DND-41 (cell line): ENCODE measurements at regions not wholly inside any gene's neighbourhood (a gene's known extent, or its start where the extent isn't known, plus 50 kb on each side); places are given as distances from the start of the nearest gene placed in this dataset.

Experiments used
- ATAC-seq: fragments of 200-7000 bp; cut with Tn5 transposase; 3 replicates; pipeline ENCODE4 v1.9.1; 2021; ENCODE audit warnings: low read depth; ENCODE audit not compliant: insufficient read depth
- DNase-seq: peaks from one replicate; pipeline ENCODE4 v3.0.0-alpha.2; 2020
- H2AFZ ChIP-seq: 2 replicates; pipeline ENCODE4 v1.6.0; 2012; ENCODE audit warnings: low read depth, low read length
- H3K27ac ChIP-seq: 2 replicates; pipeline ENCODE4 v1.5.1; 2012; ENCODE audit warnings: low read length, inconsistent platforms
- H3K27me3 ChIP-seq: fragments of 200-600 bp; sonication (generic); 2 replicates; pipeline ENCODE4 v1.6.0; 2012; ENCODE audit warnings: low read length, mild to moderate bottlenecking, inconsistent platforms; ENCODE audit not compliant: insufficient read depth, poor library complexity
- H3K36me3 ChIP-seq: 2 replicates; pipeline ENCODE4 v1.5.1; 2012; ENCODE audit warnings: low read length, inconsistent platforms; ENCODE audit not compliant: insufficient read depth
- H3K4me1 ChIP-seq: 2 replicates; pipeline ENCODE4 v1.5.1; 2012; ENCODE audit warnings: mild to moderate bottlenecking, low read length; ENCODE audit not compliant: insufficient read depth
- H3K4me2 ChIP-seq: 2 replicates; pipeline ENCODE4 v1.6.0; 2012; ENCODE audit warnings: mild to moderate bottlenecking, moderate library complexity, low read length, inconsistent platforms; ENCODE audit not compliant: insufficient read depth
- H3K4me3 ChIP-seq, 2 experiments: fragments of 200-600 bp in 1 of 2; shearing (Covaris generic) in 1 of 2; 2 replicates each; pipeline ENCODE4 v1.5.1; 2012 to 2016; ENCODE audit warnings: inconsistent platforms in 2 of 2, low read length in 2 of 2, mild to moderate bottlenecking in 2 of 2, low read depth in 1 of 2, moderate library complexity in 1 of 2
- H3K79me2 ChIP-seq: 2 replicates; pipeline ENCODE4 v1.6.0; 2012; ENCODE audit warnings: low read length, inconsistent platforms; ENCODE audit not compliant: insufficient read depth
- H3K9ac ChIP-seq: 2 replicates; pipeline ENCODE4 v1.6.0; 2012; ENCODE audit warnings: low read depth, mild to moderate bottlenecking, inconsistent platforms, low read length, moderate library complexity
- H3K9me3 ChIP-seq: 2 replicates; pipeline ENCODE4 v1.5.1; 2012; ENCODE audit warnings: low read length, moderate library complexity, mild to moderate bottlenecking, inconsistent platforms; ENCODE audit not compliant: insufficient read depth, severe bottlenecking
- H4K20me1 ChIP-seq: 2 replicates; pipeline ENCODE4 v1.6.0; 2012; ENCODE audit warnings: low read length; ENCODE audit not compliant: insufficient read depth
- EZH2 ChIP-seq: IDR thresholded peaks from 3 replicates; pipeline ENCODE4 v1.6.1; 2012; ENCODE audit warnings: borderline replicate concordance, low read depth, mild to moderate bottlenecking, moderate library complexity, low read length, inconsistent platforms; ENCODE audit not compliant: severe bottlenecking
- TF ChIP-seq, protein P1 (sequence below): IDR thresholded peaks from 2 replicates; pipeline ENCODE4 v1.5.1; 2012; ENCODE audit warnings: borderline replicate concordance, low read length, moderate library complexity, mild to moderate bottlenecking; ENCODE audit not compliant: poor library complexity, severe bottlenecking; ENCODE audit errors: extremely low read depth

DNA sequence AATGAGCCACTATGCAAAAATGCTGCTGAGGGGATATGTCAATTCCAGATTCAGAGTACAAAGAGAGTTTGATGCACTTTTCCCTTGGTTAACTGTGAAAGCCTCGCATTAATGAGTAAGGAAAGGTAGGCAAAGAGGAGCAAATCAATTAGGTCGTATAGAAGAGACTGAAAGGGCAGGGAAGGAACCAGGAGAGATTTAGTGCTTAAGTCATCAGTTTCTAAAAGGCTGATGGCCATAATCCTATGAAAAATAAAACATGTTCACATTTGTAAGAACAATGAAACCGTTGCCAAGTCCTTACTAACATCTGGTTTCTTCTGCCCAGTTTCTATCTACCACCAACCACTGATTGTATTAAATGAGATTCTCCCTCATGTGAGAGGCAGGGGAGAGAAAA is 118.4 kb upstream of the PALMD start:
- TF ChIP-seq EZH2 = no peak
- TF ChIP-seq, protein P1, sequence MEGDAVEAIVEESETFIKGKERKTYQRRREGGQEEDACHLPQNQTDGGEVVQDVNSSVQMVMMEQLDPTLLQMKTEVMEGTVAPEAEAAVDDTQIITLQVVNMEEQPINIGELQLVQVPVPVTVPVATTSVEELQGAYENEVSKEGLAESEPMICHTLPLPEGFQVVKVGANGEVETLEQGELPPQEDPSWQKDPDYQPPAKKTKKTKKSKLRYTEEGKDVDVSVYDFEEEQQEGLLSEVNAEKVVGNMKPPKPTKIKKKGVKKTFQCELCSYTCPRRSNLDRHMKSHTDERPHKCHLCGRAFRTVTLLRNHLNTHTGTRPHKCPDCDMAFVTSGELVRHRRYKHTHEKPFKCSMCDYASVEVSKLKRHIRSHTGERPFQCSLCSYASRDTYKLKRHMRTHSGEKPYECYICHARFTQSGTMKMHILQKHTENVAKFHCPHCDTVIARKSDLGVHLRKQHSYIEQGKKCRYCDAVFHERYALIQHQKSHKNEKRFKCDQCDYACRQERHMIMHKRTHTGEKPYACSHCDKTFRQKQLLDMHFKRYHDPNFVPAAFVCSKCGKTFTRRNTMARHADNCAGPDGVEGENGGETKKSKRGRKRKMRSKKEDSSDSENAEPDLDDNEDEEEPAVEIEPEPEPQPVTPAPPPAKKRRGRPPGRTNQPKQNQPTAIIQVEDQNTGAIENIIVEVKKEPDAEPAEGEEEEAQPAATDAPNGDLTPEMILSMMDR = no peak
- Histone ChIP-seq H3K27ac (no peak overlapping the region), H3K9ac (no peak overlapping the region), H3K79me2 (no peaks in the 10 kb centered on the region), H3K36me3 (no peaks in the 10 kb centered on the region), H3K4me3 (no peak overlapping the region), H3K4me1 (no peaks in the 10 kb centered on the region), H3K27me3 (no peaks in the 10 kb centered on the region), H3K9me3 (no peaks in the 10 kb centered on the region), H4K20me1 (no peaks in the 10 kb centered on the region), H2AFZ (no peak overlapping the region), H3K4me2 (no peak overlapping the region)
- ATAC-seq (no peak), DNase-seq (no peak)

DNA sequence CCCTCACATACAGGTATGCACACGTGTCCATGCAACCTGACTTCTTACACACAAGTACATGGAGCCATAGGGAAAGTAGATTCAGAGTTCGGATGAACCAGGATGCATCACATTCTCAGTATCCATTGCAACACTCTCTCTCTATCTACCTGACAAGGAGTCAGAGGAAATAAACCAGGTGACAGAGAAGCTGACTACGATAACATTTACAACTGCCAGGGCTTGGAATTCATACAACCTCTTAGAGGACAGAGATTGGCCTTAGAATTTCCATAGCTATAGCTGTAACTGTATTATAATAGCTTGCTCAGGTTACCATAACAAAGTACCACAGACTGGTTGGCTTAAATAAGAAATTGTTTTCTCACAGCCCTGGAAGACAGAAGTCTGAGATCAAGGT is 116.9 kb upstream of the PALMD start:
- H3K79me2 ChIP-seq = no peaks in the 10 kb centered on the region
- no peak for ATAC-seq
- no peak overlapping the region for H2AFZ ChIP-seq

DNA sequence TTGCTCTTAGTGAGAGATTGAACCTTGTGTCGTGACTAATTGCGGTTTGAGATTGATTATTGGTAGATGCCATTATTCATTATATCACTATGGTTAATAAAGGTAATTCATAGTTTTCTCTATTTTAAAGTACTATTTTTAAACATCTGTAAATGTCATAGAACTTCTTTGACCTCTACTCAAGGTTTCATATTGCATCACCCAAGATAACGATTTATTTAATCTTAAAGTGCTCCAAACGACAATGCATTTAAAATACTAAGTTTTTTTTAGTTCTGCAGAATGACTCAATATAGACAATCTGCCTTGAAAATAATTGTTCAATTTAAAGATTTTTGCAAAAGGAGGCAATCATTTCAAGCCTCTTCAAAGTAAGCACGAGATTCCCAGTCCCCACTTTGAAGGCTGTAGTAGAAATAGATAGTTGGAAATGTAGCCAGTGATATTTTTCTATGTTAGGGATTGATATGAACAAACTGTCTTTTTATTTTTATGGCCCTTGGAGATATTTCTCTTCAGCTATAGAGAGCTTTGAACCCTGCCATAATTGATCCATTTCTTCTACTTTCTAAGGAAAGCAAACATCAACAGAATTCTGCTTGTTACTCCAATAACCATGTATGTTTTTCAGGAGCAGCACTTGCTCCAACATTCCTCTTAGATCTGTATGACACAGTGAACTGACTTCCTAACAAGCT is 114.2 kb upstream of the PALMD start:
- H3K4me2 ChIP-seq = no peak overlapping the region
- H3K4me1 ChIP-seq = no peaks in the 10 kb centered on the region
- DNase-seq (no peak), ATAC-seq (no peak)
- H3K27me3 ChIP-seq = no peaks in the 10 kb centered on the region
- no peaks in the 10 kb centered on the region for H3K79me2 ChIP-seq
- no peak overlapping the region for H3K4me3 ChIP-seq
- H4K20me1 ChIP-seq = no peaks in the 10 kb centered on the region
- no peaks in the 10 kb centered on the region for H3K36me3 ChIP-seq
- H3K9ac ChIP-seq = no peak overlapping the region
- no peak overlapping the region for H2AFZ ChIP-seq
- no peak overlapping the region for H3K27ac ChIP-seq
- TF ChIP-seq EZH2 = no peak
- TF ChIP-seq, protein P1 = no peak
- H3K9me3 ChIP-seq = no peaks in the 10 kb centered on the region

More for the DNA sequence above, 116.9 kb upstream of the PALMD start:
- TF ChIP-seq, protein P1 = no peak
- TF ChIP-seq EZH2 = no peak
- no peak for DNase-seq
- no peaks in the 10 kb centered on the region for H3K27me3 ChIP-seq
- no peaks in the 10 kb centered on the region for H3K36me3 ChIP-seq
- no peak overlapping the region for H3K4me2 ChIP-seq
- no peaks in the 10 kb centered on the region for H3K9me3 ChIP-seq
- no peak overlapping the region for H3K27ac ChIP-seq
- no peaks in the 10 kb centered on the region for H3K4me1 ChIP-seq
- H3K4me3 ChIP-seq = no peak overlapping the region
- H4K20me1 ChIP-seq = no peaks in the 10 kb centered on the region
- H3K9ac ChIP-seq = no peak overlapping the region
